ENCODE measurements at regions not wholly inside any gene's neighbourhood (a gene's known extent, or its start where the extent isn't known, plus 50 kb on each side); places are given as distances from the start of the nearest gene placed in this dataset.
"Not testable (repeated sequence)": the region's sequence is repeated elsewhere in the genome, so short reads cannot be mapped to it uniquely, and the experiment has no call there.

GRCh38 chr12:46516933-46517578 lies 144.5 kb upstream of the SLC38A2 start:
- DNase-seq: peak; percentile 18

- DNase-seq: no peak
Measured at GRCh38 chr12:46516238-46516932, 143.8 kb upstream of the SLC38A2 start.

GRCh38 chr12:46515829-46516228 lies 143.3 kb upstream of the SLC38A2 start:
- no peak for DNase-seq

GRCh38 chr12:46514886-46515285 lies 142.3 kb upstream of the SLC38A2 start:
- DNase-seq: no peak

GRCh38 chr12:46510257-46510656 lies 137.7 kb upstream of the SLC38A2 start:
- not testable (repeated sequence) for DNase-seq

- DNase-seq: no peak
Measured at GRCh38 chr12:46509135-46509534, 136.6 kb upstream of the SLC38A2 start.

GRCh38 chr12:46508651-46509050 lies 136.1 kb upstream of the SLC38A2 start:
- DNase-seq: no peak

GRCh38 chr12:46507766-46508165 lies 135.2 kb upstream of the SLC38A2 start:
- no peak for DNase-seq

- no peak for DNase-seq
Measured at GRCh38 chr12:46506961-46507360, 134.4 kb upstream of the SLC38A2 start.

GRCh38 chr12:46506198-46506597 lies 133.6 kb upstream of the SLC38A2 start:
- DNase-seq: no peak

- no peak for DNase-seq
Measured at GRCh38 chr12:46504494-46504893, 131.9 kb upstream of the SLC38A2 start.

- DNase-seq: no peak
Measured at GRCh38 chr12:46503637-46504175, 131.1 kb upstream of the SLC38A2 start.

GRCh38 chr12:46500673-46501072 lies 128.1 kb upstream of the SLC38A2 start:
- no peak for DNase-seq

- no peak for DNase-seq
Measured at GRCh38 chr12:46499901-46500300, 127.3 kb upstream of the SLC38A2 start.

- DNase-seq: no peak
Measured at GRCh38 chr12:46499226-46499625, 126.7 kb upstream of the SLC38A2 start.

GRCh38 chr12:46497739-46498138 lies 125.2 kb upstream of the SLC38A2 start:
- DNase-seq: no peak

GRCh38 chr12:46494424-46494823 lies 121.9 kb upstream of the SLC38A2 start:
- no peak for DNase-seq

- no peak for DNase-seq
Measured at GRCh38 chr12:46493834-46494181, 121.2 kb upstream of the SLC38A2 start.

- DNase-seq: no peak
Measured at GRCh38 chr12:46493150-46493833, 120.7 kb upstream of the SLC38A2 start.

- DNase-seq: no peak
Measured at GRCh38 chr12:46492471-46493085, 120.0 kb upstream of the SLC38A2 start.

GRCh38 chr12:46491548-46491947 lies 119.0 kb upstream of the SLC38A2 start:
- DNase-seq: no peak

GRCh38 chr12:46490635-46491034 lies 118.1 kb upstream of the SLC38A2 start:
- DNase-seq: no peak

GRCh38 chr12:46489951-46490388 lies 117.4 kb upstream of the SLC38A2 start:
- DNase-seq: no peak

Measured in stimulated activated CD4-positive, alpha-beta T cell treated with anti-CD3 and anti-CD28 coated beads, Interleukin-4, amount 100 ng/mL, for 24 hours (primary cell).